GM19467 (cell line): ENCODE measurements at regions not wholly inside any gene's neighbourhood (a gene's known extent, or its start where the extent isn't known, plus 50 kb on each side); places are given as distances from the start of the nearest gene placed in this dataset.

ENCODE experiments used
- ATAC-seq: cut with Tn5 transposase; IDR thresholded peaks from one replicate; pipeline ENCODE4 v1.9.1; 2021; ENCODE audit warnings: mild to moderate bottlenecking, moderate library complexity; ENCODE audit not compliant: unreplicated experiment

GRCh38 chr5:98989727-98990126 is 60.9 kb upstream of the CHD1 start:
- no peak for ATAC-seq

DNA sequence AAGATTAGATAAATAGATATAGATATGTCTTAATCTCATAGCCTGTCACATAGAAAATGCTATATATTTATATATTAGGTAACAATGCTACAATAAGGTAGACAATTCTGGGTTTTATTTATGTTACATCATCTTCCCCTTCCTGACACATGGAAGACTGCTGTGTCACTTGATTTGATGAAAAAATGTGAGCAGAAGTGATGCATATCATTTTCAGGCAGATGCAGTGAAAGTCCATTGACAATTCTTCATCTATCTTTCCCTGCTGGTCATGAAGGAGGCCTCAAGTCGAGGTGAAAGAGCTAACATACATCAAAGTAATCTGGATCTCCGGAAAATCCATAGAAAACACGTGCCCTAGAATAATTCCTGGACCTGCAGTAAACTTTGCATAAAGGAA is 57.8 kb upstream of the CHD1 start:
- ATAC-seq: no peak

- no peak for ATAC-seq
These were observed 54.1 kb upstream of the CHD1 start for GRCh38 chr5:98982880-98983279.
